ENCODE measurements at regions not wholly inside any gene's neighbourhood (a gene's known extent, or its start where the extent isn't known, plus 50 kb on each side); places are given as distances from the start of the nearest gene placed in this dataset.

DNA sequence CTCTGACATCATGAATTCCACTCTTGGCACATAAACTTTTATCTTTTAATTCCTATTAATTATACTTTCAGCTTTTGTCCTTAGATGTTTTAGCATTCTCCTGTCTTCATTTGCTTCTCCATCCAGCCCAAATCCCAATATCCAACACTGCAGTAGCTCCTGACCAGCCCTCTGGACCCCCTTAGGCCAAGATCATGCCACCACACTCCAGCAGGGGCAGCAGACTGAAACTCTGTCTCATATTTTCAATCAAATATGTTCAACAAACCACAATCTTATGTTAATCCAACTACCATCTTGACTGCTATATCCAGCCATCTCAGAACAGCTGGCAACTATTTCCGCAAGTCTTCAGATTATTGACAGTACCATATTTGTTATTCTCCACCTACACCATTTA, 315.8 kb upstream of the ROBO2 start:
- DNase-seq: no peak

- no peak for DNase-seq
These were observed 315.2 kb upstream of the ROBO2 start for GRCh38 chr3:76724706-76725105.

DNA sequence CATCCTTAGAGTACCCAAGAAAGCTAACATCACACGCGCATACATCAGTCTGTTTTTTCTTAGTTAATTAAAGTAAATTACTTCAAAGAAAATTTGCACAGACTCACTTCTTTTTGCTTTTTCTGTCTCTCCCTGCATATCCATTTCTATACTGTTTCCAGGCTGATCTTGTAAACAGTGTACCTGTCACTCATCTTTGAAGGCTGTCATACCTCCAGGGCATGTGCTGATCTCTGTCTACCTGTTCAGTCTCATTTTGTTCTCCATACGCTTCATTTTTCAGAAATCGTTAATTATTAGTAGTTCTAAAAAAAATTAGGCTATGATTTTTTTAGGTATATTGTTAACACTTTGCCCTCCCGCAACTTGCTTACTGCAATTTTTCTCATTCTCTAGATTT, 313.9 kb upstream of the ROBO2 start:
- DNase-seq: no peak

GRCh38 chr3:76728426-76728825, 311.5 kb upstream of the ROBO2 start:
- DNase-seq: no peak

DNA sequence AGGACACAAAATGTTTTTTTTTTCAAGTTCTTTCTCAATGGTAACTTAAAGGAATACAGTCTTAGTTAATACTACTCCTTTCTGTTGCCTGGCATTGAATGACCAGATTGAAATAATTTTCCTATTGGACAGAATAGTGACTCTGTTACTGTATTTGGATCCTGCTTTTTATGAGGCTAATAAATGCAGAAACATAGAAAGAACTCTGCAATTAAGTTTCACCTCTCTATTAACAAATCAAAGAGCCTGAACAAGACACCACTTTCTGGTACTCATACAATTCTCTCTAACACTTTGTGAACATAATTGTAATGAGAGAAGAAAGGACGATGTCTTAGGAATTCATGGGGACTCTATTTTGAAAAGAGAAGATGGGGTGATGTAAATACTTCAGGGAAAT, 308.4 kb upstream of the ROBO2 start:
- DNase-seq: no peak

DNA sequence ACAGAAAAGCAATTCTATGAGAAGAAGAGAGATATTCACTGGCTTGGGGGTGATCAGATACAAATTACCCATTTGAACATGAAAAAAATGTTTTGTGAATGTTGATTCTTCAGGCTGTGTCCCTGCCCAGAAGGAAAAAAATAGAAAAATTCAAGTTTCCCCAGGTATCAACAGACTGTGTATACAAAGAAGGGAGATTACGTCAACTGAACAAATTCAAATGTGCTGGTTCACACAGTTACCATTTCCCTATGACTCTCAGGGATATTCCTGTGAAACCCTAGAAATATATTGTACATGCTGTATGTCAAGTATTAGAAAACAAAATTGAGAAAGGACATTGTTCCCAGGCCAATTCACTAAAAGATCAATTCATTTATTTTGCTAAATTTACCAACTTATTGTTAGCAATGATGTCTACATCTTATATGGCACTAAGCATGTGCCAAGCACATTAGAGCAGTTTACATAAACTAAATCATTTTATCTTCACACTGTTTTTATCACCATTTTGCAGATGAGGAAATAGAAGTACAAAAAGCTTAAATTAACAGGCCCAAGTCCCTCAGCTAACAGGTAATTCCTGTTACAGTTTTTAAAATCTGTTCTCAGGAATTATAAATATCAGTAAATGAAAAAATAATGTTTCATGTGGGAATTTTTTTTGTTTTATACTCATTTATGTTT, 306.7 kb upstream of the ROBO2 start:
- no peak for DNase-seq

DNA sequence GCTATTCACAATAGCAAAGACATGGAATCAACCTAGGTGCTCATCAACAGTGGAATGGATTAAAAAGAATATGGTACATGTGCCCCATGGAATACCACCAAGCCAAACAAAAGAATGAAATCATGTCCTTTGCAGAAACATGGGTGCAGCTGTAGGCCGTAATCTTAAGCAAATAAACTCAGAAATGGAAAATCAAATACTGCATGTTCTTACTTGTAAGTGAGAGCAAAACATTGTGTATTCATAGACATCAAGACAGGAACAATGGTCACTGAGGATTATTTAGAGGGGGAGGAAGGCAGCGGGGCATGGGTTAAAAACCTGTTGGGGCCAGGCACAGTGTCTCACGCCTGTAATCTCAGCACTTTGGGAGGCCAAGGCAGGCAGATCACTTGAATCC, 304.7 kb upstream of the ROBO2 start:
- DNase-seq: no peak

GRCh38 chr3:76753599-76753998, 286.3 kb upstream of the ROBO2 start:
- no peak for DNase-seq

DNA sequence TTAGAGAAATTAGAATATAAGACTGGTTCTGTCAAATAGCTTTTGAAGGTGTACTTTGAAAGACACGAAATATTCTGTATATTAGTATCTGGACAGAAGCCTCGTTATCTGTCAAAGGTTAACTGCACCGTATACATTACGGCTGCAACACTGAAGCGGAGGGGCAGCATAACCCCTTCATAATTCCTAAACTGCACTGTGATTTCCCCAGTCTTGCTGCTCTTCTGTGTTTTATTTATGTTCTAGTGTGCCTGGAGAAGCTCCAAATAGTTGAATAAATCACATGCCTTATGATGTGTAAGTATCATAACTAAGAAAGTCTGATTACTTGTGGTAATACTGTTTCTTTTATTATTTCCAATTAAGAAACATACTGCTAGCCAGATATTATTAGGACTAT, 285.7 kb upstream of the ROBO2 start:
- no peak for DNase-seq

DNA sequence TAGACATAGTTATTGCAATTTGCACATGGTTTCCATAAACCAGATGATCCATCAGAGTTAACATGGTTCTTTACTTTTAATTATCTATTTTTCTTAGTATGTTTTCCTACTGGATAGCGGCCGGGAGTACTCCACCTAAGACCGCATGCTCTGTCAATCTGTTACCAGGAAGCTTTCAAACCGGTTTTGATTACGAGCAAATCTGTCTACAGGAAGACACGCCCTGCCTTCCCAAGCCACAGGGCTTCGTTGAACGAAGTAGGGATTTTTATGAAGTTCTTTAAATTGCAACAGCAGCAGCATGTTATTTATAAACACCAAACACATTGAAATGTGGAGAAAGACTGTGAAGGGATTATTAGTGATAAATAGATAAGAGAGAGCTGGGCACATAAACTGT, 283.3 kb upstream of the ROBO2 start:
- DNase-seq: no peak

- DNase-seq: no peak
These were observed 279.6 kb upstream of the ROBO2 start for GRCh38 chr3:76760336-76760735.

DNA sequence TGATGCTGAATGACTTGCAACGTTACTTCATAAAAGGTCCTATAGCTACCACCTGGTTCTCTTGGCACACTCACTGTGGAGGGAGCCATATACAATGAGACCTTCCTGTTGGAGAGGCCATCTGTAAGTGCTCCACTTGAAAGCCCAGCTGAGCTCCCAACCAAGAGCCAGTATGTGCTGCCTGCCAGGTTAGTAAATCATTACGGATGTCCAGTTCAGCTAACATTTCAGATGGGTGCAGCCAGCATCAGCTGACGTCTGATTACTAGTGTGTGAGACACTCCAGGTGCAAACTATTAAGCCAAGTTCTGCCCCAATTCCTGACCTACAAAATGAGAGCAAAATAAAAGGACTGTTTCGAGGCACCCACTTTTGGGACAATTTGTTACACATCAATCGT, 274.4 kb upstream of the ROBO2 start:
- DNase-seq: no peak

GRCh38 chr3:76768912-76769311, 271.0 kb upstream of the ROBO2 start:
- no peak for DNase-seq

- no peak for DNase-seq
These were observed 263.0 kb upstream of the ROBO2 start for GRCh38 chr3:76776927-76777326.

- no peak for DNase-seq
These were observed 251.7 kb upstream of the ROBO2 start for GRCh38 chr3:76788206-76788605.

DNA sequence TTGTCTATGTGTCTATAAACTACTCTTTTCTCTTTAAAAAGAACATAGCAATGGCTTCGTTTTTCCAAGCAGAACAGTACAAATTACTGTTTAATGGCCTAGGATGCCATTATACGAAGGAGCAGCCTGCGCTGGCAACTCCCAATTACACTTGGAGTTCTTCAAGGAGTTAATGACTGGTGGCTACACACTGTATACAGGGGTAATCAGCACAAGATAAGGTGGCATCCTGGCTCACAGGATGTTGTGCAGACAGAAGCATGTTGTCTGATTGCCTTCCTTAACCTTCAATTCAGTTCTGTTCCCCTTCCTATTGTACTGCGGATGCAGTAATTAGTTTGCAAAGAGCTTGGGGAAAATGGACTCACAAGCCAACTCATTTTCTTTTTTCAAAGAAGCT, 250.7 kb upstream of the ROBO2 start:
- no peak for DNase-seq

GRCh38 chr3:76811418-76811817, 228.5 kb upstream of the ROBO2 start:
- no peak for DNase-seq

DNA sequence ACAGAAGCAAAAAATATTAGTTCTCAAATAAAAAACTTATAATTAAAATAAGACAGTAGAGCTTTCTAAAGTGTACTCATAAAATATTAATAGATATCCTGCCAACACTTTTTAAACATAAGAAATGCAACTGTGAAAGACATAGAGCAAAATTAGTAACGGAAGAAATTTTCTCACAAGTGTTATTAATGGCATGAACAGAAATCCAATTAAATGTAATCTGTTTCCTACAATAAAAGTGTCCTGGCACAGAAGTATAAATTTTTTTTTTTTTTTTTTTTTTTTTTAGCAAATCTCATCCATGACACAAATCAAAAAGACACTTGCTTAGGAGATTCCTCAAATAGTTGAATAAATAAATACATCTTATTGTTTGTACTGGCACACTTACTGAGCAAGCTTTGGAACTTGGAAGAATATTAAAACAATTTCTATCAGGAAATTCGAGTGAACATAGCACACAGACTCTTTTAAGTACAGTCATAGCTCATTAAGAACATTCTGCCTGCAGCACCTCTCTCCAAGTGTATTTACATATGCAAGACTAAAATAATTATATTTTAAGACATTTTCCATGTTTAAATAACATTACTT, 227.2 kb upstream of the ROBO2 start:
- no peak for DNase-seq

- no peak for DNase-seq
These were observed 224.3 kb upstream of the ROBO2 start for GRCh38 chr3:76815561-76815960.

DNA sequence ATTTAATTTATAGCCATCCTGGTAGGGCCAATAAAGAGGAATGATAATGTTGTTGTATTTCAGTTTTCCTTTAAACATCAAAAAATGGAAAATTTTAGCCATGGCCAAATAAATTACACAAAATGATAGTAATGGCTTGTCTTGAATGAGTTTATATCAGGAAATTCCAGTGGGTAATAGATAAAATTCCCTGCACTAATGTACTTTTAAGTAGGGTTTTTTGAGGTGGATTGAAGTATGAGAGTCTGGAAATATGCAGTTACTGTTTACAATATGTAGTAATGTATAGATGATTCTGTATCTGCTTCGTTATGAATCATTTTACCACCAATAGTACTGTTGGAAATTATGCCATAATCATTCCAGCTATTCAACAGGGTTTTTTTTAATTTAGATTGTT, 219.4 kb upstream of the ROBO2 start:
- DNase-seq: no peak

DNA sequence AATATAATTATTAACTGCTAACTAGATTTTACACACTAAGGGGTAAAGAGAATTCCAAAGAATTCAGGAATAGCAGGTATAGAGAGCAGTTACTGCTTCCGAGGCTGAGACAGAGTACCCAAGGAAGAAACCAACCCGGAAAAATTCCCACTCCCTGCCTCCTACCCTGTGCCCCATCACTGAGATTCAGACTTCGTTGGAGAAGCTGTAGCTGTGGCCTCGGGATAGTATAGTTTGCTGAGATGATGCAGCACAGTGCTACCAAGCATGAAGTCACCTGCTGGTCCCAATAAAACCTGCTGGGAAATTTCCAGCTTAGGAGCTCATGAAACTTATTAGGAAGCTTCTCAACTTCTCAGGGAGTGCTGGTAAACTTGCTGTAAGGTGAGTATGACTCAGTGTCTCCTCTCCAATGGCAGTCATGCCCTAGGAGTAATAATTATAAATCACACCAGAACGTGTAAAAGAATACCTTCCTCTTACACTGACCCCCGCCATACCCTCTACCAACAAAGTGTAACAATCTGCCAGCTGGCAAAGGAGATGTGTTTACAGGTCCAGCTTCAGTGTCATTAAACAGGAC, 215.2 kb upstream of the ROBO2 start:
- DNase-seq: no peak

DNA sequence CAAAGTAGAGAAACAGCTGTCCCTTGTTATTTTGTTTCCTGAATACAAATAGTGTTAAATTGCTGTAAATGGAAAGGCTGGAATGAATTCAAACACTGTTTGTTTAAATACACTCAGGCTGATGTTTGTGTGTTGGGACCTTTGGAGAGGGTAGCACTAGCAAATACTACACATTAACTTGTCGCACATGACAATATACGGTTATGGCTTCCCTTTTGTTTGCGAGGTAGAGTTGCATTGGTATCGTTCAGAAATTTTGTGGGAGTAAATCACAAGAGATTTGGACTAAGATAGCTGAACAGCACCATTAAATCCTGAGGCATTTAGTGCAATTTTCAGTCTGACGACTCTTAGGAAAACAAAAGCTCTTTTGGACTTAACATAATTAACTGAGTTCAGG, 213.0 kb upstream of the ROBO2 start:
- DNase-seq: no peak

GRCh38 chr3:76827701-76828226, 212.1 kb upstream of the ROBO2 start:
- no peak for DNase-seq

DNA sequence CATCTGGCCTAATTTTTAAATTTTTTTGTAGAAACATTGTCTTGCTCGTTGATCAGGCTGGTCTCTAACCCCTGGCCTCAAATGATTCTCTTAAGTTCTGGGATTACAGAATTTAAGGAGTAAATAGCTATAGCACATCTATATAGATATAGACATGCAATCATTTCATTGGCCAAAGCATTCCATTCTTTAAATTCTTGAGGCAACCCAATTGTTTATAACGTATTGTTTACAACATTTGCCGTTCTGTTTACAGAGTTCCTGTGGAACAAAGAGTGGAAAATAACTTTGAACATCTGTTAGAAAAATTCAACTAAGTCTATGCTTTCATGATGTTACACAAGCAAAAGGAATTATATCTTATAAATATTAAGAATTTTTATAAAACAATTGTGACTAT, 205.2 kb upstream of the ROBO2 start:
- no peak for DNase-seq

DNA sequence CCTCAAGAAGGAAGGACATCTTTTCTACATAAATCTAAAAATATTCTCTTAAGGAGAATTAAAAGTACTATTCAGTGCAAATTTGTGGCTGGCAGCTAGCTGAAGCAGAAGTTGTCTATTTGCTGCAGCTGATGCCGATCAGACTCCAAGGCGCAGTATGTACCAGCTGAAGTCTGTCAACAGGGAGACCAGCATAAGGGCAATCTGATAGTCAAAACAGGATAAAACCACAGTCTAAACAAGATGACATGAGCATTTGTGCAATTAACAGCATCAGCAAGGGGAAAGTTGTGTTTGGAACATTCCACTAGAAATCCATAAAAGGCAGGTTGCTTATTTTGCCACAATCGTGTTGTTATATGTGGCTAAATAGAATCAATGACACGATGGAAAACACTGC, 198.2 kb upstream of the ROBO2 start:
- no peak for DNase-seq

Data from 8988T (cell line).